T-helper 2 cell (primary cell): ENCODE measurements at regions not wholly inside any gene's neighbourhood (a gene's known extent, or its start where the extent isn't known, plus 50 kb on each side); places are given as distances from the start of the nearest gene placed in this dataset.

Experiments used
- DNase-seq, 5 experiments: peaks; one replicate each; pipeline versions ENCODE4 v3.0.0 to v3.0.0-alpha.2; 2012 to 2022

DNA sequence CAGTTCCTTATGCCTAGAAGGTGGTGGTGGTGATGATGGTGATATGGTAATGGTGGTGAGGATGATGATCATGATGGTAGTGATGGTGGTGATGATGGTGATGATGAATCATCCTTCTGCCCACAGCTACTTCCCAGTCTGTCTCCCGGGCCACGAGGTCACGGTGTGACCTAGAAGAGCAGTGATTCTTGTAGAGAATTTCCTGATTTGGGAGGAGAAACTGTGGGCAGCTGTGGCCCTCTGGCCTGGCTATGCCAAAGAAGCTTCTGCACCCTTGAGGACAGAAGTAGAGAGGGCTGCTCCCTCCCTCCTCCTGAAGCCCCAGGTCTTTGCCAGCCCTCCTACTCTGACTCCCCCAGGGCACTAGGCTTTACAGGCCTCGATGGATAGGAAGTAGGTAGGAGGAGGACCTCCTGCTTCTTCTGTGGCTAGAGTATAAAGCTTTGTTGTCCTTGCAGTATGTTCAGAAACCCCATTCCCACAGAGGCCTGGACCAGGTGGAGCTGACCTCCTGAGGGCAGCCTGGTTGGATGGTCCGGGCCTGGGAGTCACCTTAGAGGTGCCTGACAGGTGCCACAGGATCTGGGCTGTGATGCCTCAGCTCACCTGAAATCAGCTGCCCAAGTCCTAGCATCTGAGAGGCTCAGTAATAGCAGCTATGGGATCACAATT is 57.9 kb upstream of the EPAS1 start:
- peak in 2 of 5 experiments; percentile 33 to 62 for DNase-seq

DNA sequence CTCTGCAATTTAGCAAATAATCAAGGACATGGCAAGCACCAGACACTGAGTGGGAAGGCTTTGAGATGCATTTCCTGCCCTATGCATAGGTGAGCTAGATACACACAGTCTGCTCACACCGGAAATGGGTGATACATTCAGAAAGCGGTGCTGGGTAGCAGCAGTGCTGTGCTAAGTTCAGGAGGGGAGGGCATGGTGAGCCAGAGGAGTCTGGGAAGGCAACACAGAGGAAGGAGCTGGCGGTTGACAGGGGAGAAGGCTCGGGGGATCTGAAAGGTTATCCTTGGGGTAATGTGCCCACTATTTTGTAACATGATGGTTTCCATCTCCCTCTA is 57.4 kb upstream of the EPAS1 start:
- peak in 4 of 5 experiments; percentile 13 to 95 (median 56) for DNase-seq

DNA sequence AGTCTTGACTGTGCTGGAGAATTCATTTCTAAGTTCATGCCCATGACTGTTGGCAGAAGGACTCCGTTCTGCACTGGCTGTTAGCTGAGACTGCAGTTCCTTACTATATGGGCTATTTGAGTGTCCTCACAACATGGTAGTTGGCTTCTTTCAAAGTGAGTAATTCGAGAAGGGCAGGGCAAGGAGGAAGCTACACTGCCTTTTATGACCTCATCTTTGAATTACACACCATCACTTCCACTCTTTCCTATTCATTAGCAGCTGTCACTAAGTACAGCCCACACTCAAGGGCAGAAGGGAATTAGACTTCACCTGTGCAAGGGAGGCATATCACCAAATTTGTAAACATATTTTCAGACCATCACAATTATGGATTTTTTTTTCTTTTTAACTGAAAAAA is 55.9 kb upstream of the EPAS1 start:
- DNase-seq: no peak

DNA sequence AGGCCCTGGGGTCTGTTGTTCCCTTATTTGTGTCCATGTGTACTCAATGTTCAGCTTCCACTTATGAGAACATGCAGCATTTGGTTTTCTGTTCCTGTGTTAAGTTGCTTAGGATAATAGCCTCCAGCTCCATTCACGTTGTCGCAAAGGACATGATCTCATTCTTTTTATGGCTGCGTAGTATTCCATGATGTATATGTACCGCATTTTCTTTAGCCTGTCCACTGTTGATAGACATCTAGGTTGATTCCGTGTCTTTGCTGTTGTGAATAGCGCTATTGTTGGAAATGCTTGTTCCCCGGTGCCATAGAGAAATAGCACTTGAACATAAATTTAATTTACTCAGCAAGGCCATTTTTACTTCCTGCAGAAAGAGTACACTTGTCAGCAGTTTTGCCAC is 51.3 kb upstream of the EPAS1 start:
- no peak for DNase-seq

DNA sequence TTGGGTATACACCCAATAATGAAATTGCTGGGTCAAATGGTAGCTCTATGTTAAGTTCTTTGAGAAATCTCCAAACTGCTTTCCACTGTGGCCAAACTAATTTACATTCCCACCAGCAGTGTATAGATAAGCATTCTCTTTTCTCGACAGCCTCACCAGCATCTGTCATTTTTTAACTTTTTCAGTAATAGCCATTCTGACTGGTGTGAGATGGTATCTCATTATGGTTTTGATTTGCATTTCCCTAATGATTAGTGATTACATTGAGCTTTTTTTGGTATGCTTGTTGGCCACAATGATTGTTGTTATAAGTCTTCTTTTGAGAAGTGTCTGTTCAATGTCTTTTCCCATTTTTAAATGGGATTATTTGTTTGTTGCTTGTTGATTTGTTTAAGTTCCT is 50.4 kb upstream of the EPAS1 start:
- DNase-seq: no peak
